A673 (cell line): ENCODE measurements at regions not wholly inside any gene's neighbourhood (a gene's known extent, or its start where the extent isn't known, plus 50 kb on each side); places are given as distances from the start of the nearest gene placed in this dataset.

Experiments
- BruUV-seq: library from RNA; stranded (reverse); fragments of 400-500 nt; replicated peaks from 2 replicates; lab custom pipeline; 2021; lab: Mats Ljungman, UMichigan
- CTCF ChIA-PET: fragments of 300-600 bp; sonication (Branson Sonifier 250); formaldehyde crosslinking; loops from one replicate; lab custom pipeline; 2022; ENCODE audit warnings: antibody characterized with exemption; lab: Charles Lee
- POLR2A ChIA-PET: fragments of 300-600 bp; sonication (Branson Sonifier 250); formaldehyde crosslinking; loops from one replicate; lab custom pipeline; 2022; ENCODE audit warnings: antibody characterized with exemption; ENCODE audit not compliant: low non-redundant PET; lab: Charles Lee
- DNase-seq: peaks from one replicate; pipeline ENCODE4 v3.0.0-alpha.2; 2015; ENCODE audit warnings: low spot score
- H3K27ac ChIP-seq: fragments of 200-600 bp; sonication (generic); 2 replicates; pipeline ENCODE4 v1.5.1; 2016; ENCODE audit warnings: mixed run types, low read depth, mild to moderate bottlenecking, mixed read lengths, antibody characterized with exemption, low read length; ENCODE audit not compliant: poor library complexity, severe bottlenecking
- H3K27me3 ChIP-seq: fragments of 200-600 bp; sonication (generic); replicated peaks from 2 replicates; pipeline ENCODE4 v1.6.1; 2017; ENCODE audit warnings: mixed run types, low read depth, mild to moderate bottlenecking, mixed read lengths, antibody characterized with exemption, low read length; ENCODE audit not compliant: insufficient read depth, poor library complexity
- H3K36me3 ChIP-seq: fragments of 200-600 bp; sonication (generic); 2 replicates; pipeline ENCODE4 v1.6.1; 2016; ENCODE audit warnings: mixed run types, mild to moderate bottlenecking, mixed read lengths, antibody characterized with exemption, low read length; ENCODE audit not compliant: insufficient read depth, poor library complexity, severe bottlenecking
- H3K4me1 ChIP-seq: fragments of 200-600 bp; sonication (generic); 2 replicates; pipeline ENCODE4 v1.6.1; 2017; ENCODE audit warnings: mixed run types, mild to moderate bottlenecking, mixed read lengths, antibody characterized with exemption, low read length; ENCODE audit not compliant: insufficient read depth, poor library complexity, severe bottlenecking
- H3K4me3 ChIP-seq: fragments of 200-600 bp; sonication (generic); 2 replicates; pipeline ENCODE4 v1.5.1; 2016; ENCODE audit warnings: low read depth, mixed run types, mild to moderate bottlenecking, mixed read lengths, low read length; ENCODE audit not compliant: poor library complexity, severe bottlenecking
- H3K9me3 ChIP-seq: fragments of 200-600 bp; sonication (generic); 2 replicates; pipeline ENCODE4 v1.6.1; 2016; ENCODE audit warnings: mixed run types, low read depth, mild to moderate bottlenecking, mixed read lengths, antibody characterized with exemption, low read length; ENCODE audit not compliant: poor library complexity, severe bottlenecking
- CTCF ChIP-seq: fragments of 300-800, 200-600 bp; sonication (generic); conservative IDR thresholded peaks from 2 replicates; pipeline ENCODE4 v1.5.1; 2017; ENCODE audit warnings: low read depth, mild to moderate bottlenecking, antibody characterized with exemption, low read length, moderate library complexity, mixed read lengths
- EZH2 ChIP-seq: fragments of 200-600 bp; sonication (generic); IDR thresholded peaks from 2 replicates; pipeline ENCODE4 v1.6.1; 2017; ENCODE audit warnings: borderline replicate concordance, low read depth, mild to moderate bottlenecking, mixed read lengths, antibody characterized with exemption, low read length; ENCODE audit not compliant: poor library complexity, severe bottlenecking
- intact Hi-C: fragments of 100-400 bp; cut with micrococcal nuclease; formaldehyde crosslinking; loops from one replicate; pipeline ENCODE4 v1.10.0; 2022; ENCODE audit not compliant: unreplicated experiment

GRCh38 chr5:57033503-57033902 lies 81.6 kb upstream of the MIER3 start:
- POLR2A ChIA-PET: no interaction called here
- H3K27me3 ChIP-seq: no peaks in the 10 kb centered on the region
- CTCF ChIA-PET: no interaction called here
- peaks cover 9% of the 10 kb centered on the region for H3K4me1 ChIP-seq
- BruUV-seq: no TSS peak
- no peaks in the 10 kb centered on the region for H3K36me3 ChIP-seq
- intact Hi-C loops: no loop called here
- no peak for TF ChIP-seq CTCF
- no peak for TF ChIP-seq EZH2
- no peak overlapping the region for H3K27ac ChIP-seq
- H3K9me3 ChIP-seq: no peaks in the 10 kb centered on the region
- no peak overlapping the region for H3K4me3 ChIP-seq
- DNase-seq: no peak

- H3K4me1 ChIP-seq: peaks cover 2% of the 10 kb centered on the region
These were observed 82.4 kb upstream of the MIER3 start for GRCh38 chr5:57034201-57034916.

GRCh38 chr5:57035955-57036354 lies 84.0 kb upstream of the MIER3 start:
- H3K4me1 ChIP-seq: no peaks in the 10 kb centered on the region
- no peak overlapping the region for H3K4me3 ChIP-seq
- no peaks in the 10 kb centered on the region for H3K36me3 ChIP-seq
- no peaks in the 10 kb centered on the region for H3K9me3 ChIP-seq
- DNase-seq: no peak
- no peak overlapping the region for H3K27ac ChIP-seq
- BruUV-seq: no TSS peak
- CTCF ChIA-PET: no interaction called here
- no peak for TF ChIP-seq CTCF
- no peak for TF ChIP-seq EZH2
- H3K27me3 ChIP-seq: no peaks in the 10 kb centered on the region
- intact Hi-C loops: no loop called here
- POLR2A ChIA-PET: no interaction called here

More at GRCh38 chr5:57034201-57034916, 82.4 kb upstream of the MIER3 start:
- ChIA-PET POLR2A (no interaction called here), CTCF (no interaction called here)
- BruUV-seq: no TSS peak
- Histone ChIP-seq H3K27ac (no peak overlapping the region), H3K9me3 (no peaks in the 10 kb centered on the region), H3K36me3 (no peaks in the 10 kb centered on the region), H3K4me3 (no peak overlapping the region), H3K27me3 (no peaks in the 10 kb centered on the region)
- DNase-seq: no peak
- intact Hi-C loops: no loop called here
- no peak for TF ChIP-seq EZH2
- TF ChIP-seq CTCF: no peak
